ENCODE measurements at regions not wholly inside any gene's neighbourhood (a gene's known extent, or its start where the extent isn't known, plus 50 kb on each side); places are given as distances from the start of the nearest gene placed in this dataset.

GRCh38 chr20:12825226-12825595, 183.6 kb upstream of the SPTLC3 start:
- intact Hi-C loops (cut with DNase I; ENCODE audit: low total_unique reads): no loop called here
- Histone ChIP-seq H3K4me1 (no peaks in the 10 kb centered on the region), H3K36me3 (no peaks in the 10 kb centered on the region), H3K27ac (no peak overlapping the region), H3K4me3 (no peak overlapping the region), H3K9me3 (no peaks in the 10 kb centered on the region), H3K27me3 (no peaks in the 10 kb centered on the region)
- TF ChIP-seq POLR2AphosphoS5 (IDR thresholded peaks at IDR 0.05) (no peak), POLR2A (IDR thresholded peaks at IDR 0.05) (no peak), CTCF (IDR thresholded peaks at IDR 0.05) (no peak)
- no peak for DNase-seq (ENCODE audit: low spot score in 2 of 2)

- DNase-seq (ENCODE audit: low spot score in 2 of 2): no peak
- TF ChIP-seq POLR2AphosphoS5 (IDR thresholded peaks at IDR 0.05): no peak
- no peak for TF ChIP-seq POLR2A (IDR thresholded peaks at IDR 0.05)
- TF ChIP-seq CTCF (IDR thresholded peaks at IDR 0.05): no peak
- Histone ChIP-seq H3K27ac (no peak overlapping the region), H3K9me3 (no peaks in the 10 kb centered on the region), H3K4me3 (no peak overlapping the region), H3K27me3 (no peaks in the 10 kb centered on the region), H3K36me3 (no peaks in the 10 kb centered on the region), H3K4me1 (no peaks in the 10 kb centered on the region)
- intact Hi-C loops (cut with DNase I; ENCODE audit: low total_unique reads): no loop called here
Measured at GRCh38 chr20:12827816-12828385, 180.9 kb upstream of the SPTLC3 start.

GRCh38 chr20:12829170-12829569, 179.6 kb upstream of the SPTLC3 start:
- Histone ChIP-seq H3K36me3 (no peaks in the 10 kb centered on the region), H3K27me3 (no peaks in the 10 kb centered on the region), H3K4me3 (no peak overlapping the region), H3K9me3 (no peaks in the 10 kb centered on the region), H3K4me1 (no peaks in the 10 kb centered on the region), H3K27ac (no peak overlapping the region)
- DNase-seq (ENCODE audit: low spot score in 2 of 2): no peak
- TF ChIP-seq CTCF (IDR thresholded peaks at IDR 0.05) (no peak), POLR2A (IDR thresholded peaks at IDR 0.05) (no peak), POLR2AphosphoS5 (IDR thresholded peaks at IDR 0.05) (no peak)
- intact Hi-C loops (cut with DNase I; ENCODE audit: low total_unique reads): no loop called here

- Histone ChIP-seq H3K4me1 (no peaks in the 10 kb centered on the region), H3K27ac (no peak overlapping the region), H3K4me3 (no peak overlapping the region), H3K9me3 (no peaks in the 10 kb centered on the region), H3K36me3 (no peaks in the 10 kb centered on the region), H3K27me3 (no peaks in the 10 kb centered on the region)
- no peak for DNase-seq (ENCODE audit: low spot score in 2 of 2)
- TF ChIP-seq CTCF (IDR thresholded peaks at IDR 0.05) (no peak), POLR2AphosphoS5 (IDR thresholded peaks at IDR 0.05) (no peak), POLR2A (IDR thresholded peaks at IDR 0.05) (no peak)
- intact Hi-C loops (cut with DNase I; ENCODE audit: low total_unique reads): no loop called here
Measured at GRCh38 chr20:12833861-12834260, 174.9 kb upstream of the SPTLC3 start.

GRCh38 chr20:12835999-12836398, 172.8 kb upstream of the SPTLC3 start:
- Histone ChIP-seq H3K36me3 (no peaks in the 10 kb centered on the region), H3K4me1 (no peaks in the 10 kb centered on the region), H3K27me3 (no peaks in the 10 kb centered on the region), H3K27ac (no peak overlapping the region), H3K4me3 (no peak overlapping the region), H3K9me3 (no peaks in the 10 kb centered on the region)
- intact Hi-C loops (cut with DNase I; ENCODE audit: low total_unique reads): loop anchor here (1.0 kb wide), 1 partner anchor 10 kb away; no protein-coding TSS in a partner anchor
- DNase-seq (ENCODE audit: low spot score in 2 of 2): no peak
- TF ChIP-seq CTCF (IDR thresholded peaks at IDR 0.05) (no peak), POLR2AphosphoS5 (IDR thresholded peaks at IDR 0.05) (no peak), POLR2A (IDR thresholded peaks at IDR 0.05) (no peak)
